ENCODE measurements at regions not wholly inside any gene's neighbourhood (a gene's known extent, or its start where the extent isn't known, plus 50 kb on each side); places are given as distances from the start of the nearest gene placed in this dataset.

- DNase-seq, result no peak
Measured at GRCh38 chr15:26372706-26373105, 400.2 kb downstream of the GABRB3 start.

GRCh38 chr15:26365077-26365476 lies 407.8 kb downstream of the GABRB3 start:
- no peak for DNase-seq

- DNase-seq, result no peak
Measured at GRCh38 chr15:26359855-26360254, 413.0 kb downstream of the GABRB3 start.

GRCh38 chr15:26358708-26359107 lies 414.2 kb downstream of the GABRB3 start:
- DNase-seq, result no peak

- DNase-seq, result no peak
Measured at GRCh38 chr15:26357653-26358052, 415.2 kb downstream of the GABRB3 start.

GRCh38 chr15:26355472-26356074 lies 417.3 kb downstream of the GABRB3 start:
- DNase-seq, result peak; percentile 91

- no peak for DNase-seq
Measured at GRCh38 chr15:26352909-26353308, 420.0 kb downstream of the GABRB3 start.

GRCh38 chr15:26352406-26352805 lies 420.5 kb downstream of the GABRB3 start:
- no peak for DNase-seq

GRCh38 chr15:26325495-26325894 lies 447.4 kb downstream of the GABRB3 start:
- no peak for DNase-seq

GRCh38 chr15:26323566-26323965 lies 449.3 kb downstream of the GABRB3 start:
- no peak for DNase-seq

- no peak for DNase-seq
Measured at GRCh38 chr15:26318689-26319088, 454.2 kb downstream of the GABRB3 start.

- no peak for DNase-seq
Measured at GRCh38 chr15:26314577-26314976, 451.4 kb upstream of the ATP10A start.

GRCh38 chr15:26311710-26312236 lies 448.6 kb upstream of the ATP10A start:
- no peak for DNase-seq

GRCh38 chr15:26298659-26299170 lies 435.6 kb upstream of the ATP10A start:
- DNase-seq, result no peak

GRCh38 chr15:26298010-26298658 lies 435.0 kb upstream of the ATP10A start:
- no peak for DNase-seq

GRCh38 chr15:26295336-26296085 lies 432.4 kb upstream of the ATP10A start:
- DNase-seq, result peak; percentile 92

- peak; percentile 86 for DNase-seq
Measured at GRCh38 chr15:26294059-26294689, 431.0 kb upstream of the ATP10A start.

- DNase-seq, result no peak
Measured at GRCh38 chr15:26287381-26287780, 424.3 kb upstream of the ATP10A start.

- DNase-seq, result no peak
Measured at GRCh38 chr15:26280281-26280680, 417.2 kb upstream of the ATP10A start.

GRCh38 chr15:26261966-26262365 lies 398.8 kb upstream of the ATP10A start:
- DNase-seq, result no peak

- DNase-seq, result no peak
Measured at GRCh38 chr15:26261413-26261812, 398.3 kb upstream of the ATP10A start.

GRCh38 chr15:26260517-26261133 lies 397.5 kb upstream of the ATP10A start:
- DNase-seq, result peak; percentile 30

- no peak for DNase-seq
Measured at GRCh38 chr15:26259581-26259980, 396.5 kb upstream of the ATP10A start.

All from NCI-H1092 treated with DMSO at 0.1 percent for 48 hours (cell line).